Globus pallidus (tissue), 1 donor: ENCODE measurements at regions not wholly inside any gene's neighbourhood (a gene's known extent, or its start where the extent isn't known, plus 50 kb on each side); places are given as distances from the start of the nearest gene placed in this dataset.

Source experiments
- DNase-seq: peaks from one replicate; pipeline ENCODE4 v3.0.0-alpha.2; 2015; ENCODE audit warnings: low spot score

GRCh38 chr4:24164797-24165196, 274.9 kb upstream of the PPARGC1A start:
- DNase-seq = no peak

- DNase-seq = no peak
Measured at GRCh38 chr4:24164054-24164693, 274.3 kb upstream of the PPARGC1A start.

GRCh38 chr4:24163314-24163713, 273.5 kb upstream of the PPARGC1A start:
- no peak for DNase-seq

GRCh38 chr4:24160358-24160757, 270.5 kb upstream of the PPARGC1A start:
- DNase-seq = no peak

DNA sequence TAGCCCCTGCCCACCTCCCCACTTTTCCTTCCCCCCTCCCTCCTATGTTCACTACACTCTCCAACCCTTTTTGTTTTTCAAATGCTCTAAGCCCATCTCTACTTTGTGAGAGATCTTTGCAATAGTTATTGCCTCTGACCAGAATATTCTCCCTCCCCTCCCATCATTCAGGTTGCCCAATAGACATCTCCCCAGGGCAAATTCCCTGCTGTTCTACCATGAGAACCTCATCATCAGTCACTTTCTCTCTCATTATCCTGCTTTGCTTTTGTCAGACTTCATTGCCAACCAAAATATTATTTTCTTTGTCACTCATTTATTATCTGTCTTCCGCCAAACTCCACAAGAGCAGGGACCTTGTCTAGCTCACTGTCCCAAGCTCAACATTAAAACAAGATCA, 268.2 kb upstream of the PPARGC1A start:
- no peak for DNase-seq

- DNase-seq = no peak
Measured at GRCh38 chr4:24150034-24150433, 260.2 kb upstream of the PPARGC1A start.

GRCh38 chr4:24146127-24146526, 256.3 kb upstream of the PPARGC1A start:
- DNase-seq = no peak

- DNase-seq = no peak
Measured at GRCh38 chr4:24145591-24145990, 255.7 kb upstream of the PPARGC1A start.

- DNase-seq = no peak
Measured at GRCh38 chr4:24144381-24144780, 254.5 kb upstream of the PPARGC1A start.

- peak; percentile 30 for DNase-seq
Measured at GRCh38 chr4:24143741-24144140, 253.9 kb upstream of the PPARGC1A start.

DNA sequence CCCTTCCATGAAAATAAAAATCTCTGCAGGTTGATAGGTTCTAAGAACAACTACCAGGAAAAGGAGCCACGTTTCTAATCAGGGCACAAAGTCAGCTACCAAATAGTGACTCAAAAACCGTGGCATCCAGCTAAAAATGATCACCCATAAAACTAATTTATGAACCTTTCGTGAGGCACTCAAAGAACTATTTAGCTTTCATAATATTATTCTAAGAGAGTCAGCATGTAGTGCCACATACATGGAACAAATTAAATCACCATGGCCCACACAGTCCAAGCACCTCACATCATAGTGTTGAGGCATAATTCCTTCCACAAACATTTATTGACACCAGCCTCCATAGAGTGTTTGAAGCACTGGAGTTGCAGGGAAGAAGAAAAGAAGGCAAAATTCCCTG, 252.0 kb upstream of the PPARGC1A start:
- DNase-seq = no peak

DNA sequence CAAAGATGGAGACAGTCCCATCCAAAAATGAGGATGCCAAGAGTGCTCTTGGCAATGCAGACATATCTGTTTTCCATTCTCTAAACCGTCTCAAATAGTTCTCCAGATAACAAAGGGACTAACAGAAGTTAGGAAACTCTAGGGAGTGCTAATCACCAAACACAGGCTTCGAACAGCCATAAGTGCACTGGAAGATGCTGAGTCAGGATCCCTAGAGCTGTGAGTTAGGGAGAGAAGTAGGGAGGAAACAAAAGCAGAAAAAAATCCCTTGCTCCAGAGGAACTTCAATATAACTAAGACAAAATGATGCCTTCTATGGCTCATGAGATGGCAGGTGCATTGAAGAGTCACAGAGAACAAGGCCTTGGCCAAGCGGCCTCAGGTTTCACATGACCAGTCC, 251.0 kb upstream of the PPARGC1A start:
- no peak for DNase-seq

DNA sequence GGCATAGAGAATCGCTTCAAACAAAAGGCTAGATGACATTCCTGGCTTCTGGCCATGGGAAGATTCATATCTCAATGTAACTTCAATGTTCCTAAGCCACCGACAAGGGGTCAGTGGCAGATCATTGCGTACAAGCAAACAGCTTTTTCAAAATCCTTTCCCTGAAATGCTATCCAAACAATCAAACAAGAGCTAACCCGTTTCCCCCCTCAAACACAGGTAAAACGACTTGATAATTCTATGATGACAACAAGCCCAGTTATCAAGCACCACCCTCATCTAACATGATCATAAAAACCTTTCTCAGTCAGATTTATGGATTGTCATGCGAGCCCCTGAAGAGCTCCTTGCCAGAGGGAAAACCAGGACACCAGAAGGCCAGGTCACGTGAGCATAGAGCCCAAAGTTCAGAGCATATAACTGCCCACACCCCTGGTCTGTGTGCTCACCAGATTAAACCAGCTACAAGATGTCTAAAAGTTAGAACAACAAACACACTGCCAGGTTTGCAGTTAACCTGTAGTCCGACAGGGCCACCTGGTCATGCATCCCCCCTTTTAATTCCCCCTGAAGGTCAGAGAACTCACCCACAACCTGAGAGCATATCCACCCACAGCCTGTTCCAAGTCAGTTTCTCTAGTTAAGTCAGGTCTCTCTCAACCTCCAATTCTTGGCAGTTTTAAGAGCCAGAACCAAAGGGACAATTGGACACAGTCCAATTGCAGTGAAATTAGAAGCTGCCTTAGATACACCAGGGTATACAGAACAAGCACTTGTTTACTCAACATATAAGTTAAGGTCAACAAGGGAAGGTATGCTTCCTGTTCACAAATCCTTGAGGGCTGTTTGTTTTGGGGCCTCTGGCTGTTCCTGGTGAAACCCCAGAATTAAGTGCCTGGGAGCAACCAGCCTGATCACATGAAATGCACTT, 248.1 kb upstream of the PPARGC1A start:
- no peak for DNase-seq

DNA sequence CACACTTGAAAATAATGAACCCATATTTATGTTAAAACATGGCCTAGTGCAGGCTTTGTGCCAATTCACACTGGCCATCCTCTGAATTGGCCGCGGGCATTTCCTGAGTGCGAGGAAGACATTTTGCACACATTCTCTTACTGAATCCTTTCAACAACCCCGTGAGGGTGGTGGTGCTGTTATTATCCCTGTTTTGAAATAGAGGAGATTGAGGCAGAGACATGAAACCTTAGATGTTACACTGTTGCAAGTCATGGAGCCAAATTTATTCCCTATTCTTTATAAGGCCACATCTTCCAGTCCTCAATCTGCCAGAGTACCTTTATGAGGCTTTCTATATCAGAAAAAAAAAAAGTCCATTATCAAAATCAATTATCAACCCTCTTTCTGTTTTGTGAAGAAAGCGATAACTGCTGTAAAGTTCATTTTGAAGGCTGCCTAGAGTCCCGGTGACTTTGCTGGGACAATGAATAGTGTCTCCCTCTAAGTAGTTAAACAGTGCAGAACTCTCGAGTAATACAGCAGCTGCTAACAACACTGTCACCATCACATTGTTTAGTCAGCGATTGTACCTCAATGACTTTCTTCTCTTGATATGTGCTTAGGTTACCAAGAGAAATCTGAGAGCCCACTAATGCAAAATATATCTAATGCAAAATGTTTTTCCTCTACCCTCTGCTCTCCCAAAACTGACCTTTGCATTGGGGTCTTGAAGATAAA, 242.3 kb upstream of the PPARGC1A start:
- DNase-seq = no peak

- DNase-seq = no peak
Measured at GRCh38 chr4:24130637-24131036, 240.8 kb upstream of the PPARGC1A start.

- DNase-seq = no peak
Measured at GRCh38 chr4:24126776-24127175, 236.9 kb upstream of the PPARGC1A start.

DNA sequence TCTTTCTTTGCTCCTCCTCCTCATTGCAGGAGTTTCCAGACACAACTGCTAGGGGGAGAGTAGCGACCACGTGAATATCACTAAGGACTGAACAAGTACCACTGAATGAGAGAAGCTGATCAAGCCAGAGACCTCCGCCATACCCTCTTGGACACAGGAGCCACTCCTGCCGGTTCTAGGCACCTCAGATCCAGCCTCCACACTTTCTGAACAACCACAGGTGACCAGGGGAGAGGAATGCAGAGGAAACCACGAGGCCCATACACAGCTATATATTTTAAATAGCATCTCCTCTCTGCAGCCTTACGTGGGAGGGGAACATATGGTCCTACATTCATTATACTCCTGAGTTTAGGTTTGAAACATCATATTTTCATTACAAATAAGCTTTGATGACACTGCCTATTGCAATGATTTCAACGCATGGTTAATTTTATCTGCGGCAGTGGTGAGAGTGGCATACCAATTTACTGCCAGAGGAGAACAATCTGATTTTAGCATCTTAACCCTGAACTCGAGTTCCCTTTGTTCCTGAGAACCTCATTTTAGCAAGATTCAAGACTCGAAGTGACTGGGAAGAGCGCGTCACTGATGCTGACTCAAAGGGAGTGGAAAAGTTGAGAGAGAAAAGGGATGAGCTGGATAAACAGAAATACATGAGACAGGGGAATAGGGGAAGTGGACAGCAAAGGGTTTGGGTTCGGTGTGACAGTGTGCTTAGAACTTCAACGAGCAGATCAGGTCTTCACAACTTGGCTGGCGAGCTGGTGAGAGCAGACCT, 231.7 kb upstream of the PPARGC1A start:
- DNase-seq = peak; percentile 33

DNA sequence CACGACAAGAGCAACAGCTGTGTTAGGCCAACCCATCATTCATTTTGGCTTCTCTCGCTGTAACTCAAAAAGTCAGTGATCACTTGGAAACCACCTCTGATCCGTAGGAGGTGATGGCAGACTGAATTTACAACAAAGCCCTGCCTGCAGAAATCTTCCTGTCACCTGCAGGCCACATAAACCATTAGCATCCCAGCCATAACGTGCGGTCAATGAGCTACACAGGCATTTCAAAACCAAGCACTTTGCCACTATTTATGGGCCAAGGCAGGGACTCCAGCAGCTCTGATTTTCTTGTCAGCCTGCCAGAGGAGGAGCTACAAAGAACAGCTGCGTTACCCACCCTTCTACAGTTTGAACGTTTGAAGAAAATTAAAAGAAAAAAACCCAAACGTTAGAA, 228.1 kb upstream of the PPARGC1A start:
- DNase-seq = no peak

DNA sequence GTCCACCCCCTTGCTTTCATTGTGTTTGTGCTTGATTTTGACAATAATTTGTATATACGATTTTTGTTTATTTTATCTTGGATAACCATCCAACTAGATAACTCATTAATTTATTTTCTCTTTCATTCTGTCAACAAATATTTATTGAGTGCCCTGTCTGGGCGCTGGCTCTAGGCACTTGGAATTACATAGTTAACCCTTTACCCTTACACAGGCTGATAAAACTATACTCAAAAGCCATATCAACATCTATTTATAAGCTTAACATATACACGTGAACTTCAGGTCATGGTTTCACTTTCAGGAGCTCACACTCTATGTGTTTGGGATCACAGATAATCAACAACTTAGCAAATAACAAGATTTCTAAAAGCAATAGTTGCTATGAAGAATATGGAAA, 226.3 kb upstream of the PPARGC1A start:
- DNase-seq = no peak

DNA sequence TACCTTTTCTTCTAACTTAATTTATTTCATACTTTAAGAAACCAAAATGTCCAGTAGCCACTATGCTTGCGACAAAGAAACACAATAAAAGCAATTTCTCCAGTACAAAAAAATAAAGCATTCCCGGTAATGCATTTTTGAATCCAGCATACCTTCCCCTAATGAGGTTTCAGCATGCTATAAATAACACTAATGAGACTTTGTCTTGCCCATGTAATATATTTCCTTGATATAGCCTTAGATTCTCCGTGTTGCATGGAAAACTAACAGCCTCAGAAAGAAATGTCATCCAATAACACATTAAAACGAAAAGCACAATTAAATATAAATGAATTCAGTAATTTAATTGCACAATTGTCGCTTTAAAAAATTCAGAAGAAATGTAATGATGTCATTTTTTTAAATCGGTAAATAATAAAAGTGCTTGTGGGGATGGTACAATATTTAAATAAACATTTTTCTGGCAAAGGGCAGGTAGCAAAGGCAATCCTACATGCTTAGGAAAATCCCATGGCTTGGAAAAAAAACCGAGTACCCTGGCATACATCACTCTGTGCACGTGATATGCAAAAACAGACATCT, 225.2 kb upstream of the PPARGC1A start:
- no peak for DNase-seq

GRCh38 chr4:24114444-24114843, 224.6 kb upstream of the PPARGC1A start:
- no peak for DNase-seq

DNA sequence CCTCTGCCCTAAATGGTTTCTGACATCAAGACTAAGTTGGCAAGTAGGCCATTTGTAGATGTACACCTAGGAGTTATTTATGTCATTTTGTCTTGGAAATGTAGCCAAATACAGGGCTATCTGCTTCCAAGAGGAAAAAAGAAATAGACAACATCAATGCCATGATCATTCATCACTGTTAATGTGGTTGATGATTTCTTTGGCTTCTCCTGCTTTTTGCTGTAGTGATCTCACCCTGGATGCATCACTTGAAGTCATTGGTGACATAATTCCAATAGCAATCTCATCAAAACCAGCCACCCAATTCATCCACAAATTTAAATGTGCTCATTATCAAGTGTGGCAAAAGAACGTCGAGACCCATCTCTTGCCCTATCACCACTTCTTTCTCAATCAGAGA, 222.6 kb upstream of the PPARGC1A start:
- DNase-seq = no peak
